Brain microvascular endothelial cell (primary cell): ENCODE measurements at regions not wholly inside any gene's neighbourhood (a gene's known extent, or its start where the extent isn't known, plus 50 kb on each side); places are given as distances from the start of the nearest gene placed in this dataset.
A peak's percentile ranks its signal among the peaks of the same experiment; 100 is the strongest.

Experiments
- DNase-seq: peaks from one replicate; pipeline ENCODE4 v3.0.0-alpha.2; 2020
- H3K27ac ChIP-seq: fragments of 250-450 bp; sonication (Bioruptor Pico); 2 replicates; pipeline ENCODE4 v1.5.1; 2020; ENCODE audit warnings: mild to moderate bottlenecking, moderate library complexity
- H3K27me3 ChIP-seq: fragments of 250-450 bp; sonication (Bioruptor Pico); replicated peaks from 2 replicates; pipeline ENCODE4 v1.5.1; 2020; ENCODE audit warnings: mild to moderate bottlenecking
- H3K36me3 ChIP-seq: fragments of 250-450 bp; sonication (Bioruptor Pico); replicated peaks from 2 replicates; pipeline ENCODE4 v1.5.1; 2020; ENCODE audit warnings: mild to moderate bottlenecking
- H3K4me3 ChIP-seq: 2 replicates; pipeline ENCODE4 v1.5.1; 2011; ENCODE audit warnings: low read depth, mild to moderate bottlenecking, control low read depth, low read length, moderate library complexity
- CTCF ChIP-seq: IDR thresholded peaks from 2 replicates; pipeline ENCODE4 v1.5.1; 2011; ENCODE audit warnings: low read depth, mild to moderate bottlenecking, moderate library complexity, low read length, control low read depth, inconsistent platforms; ENCODE audit errors: missing control alignments
- in situ Hi-C: cut with HindIII; loops from 2 replicates; pipeline ENCODE4 v1.10.0; 2017; ENCODE audit warnings: low sequenced_read_pairs, low pct_ligation_motif_present

DNA sequence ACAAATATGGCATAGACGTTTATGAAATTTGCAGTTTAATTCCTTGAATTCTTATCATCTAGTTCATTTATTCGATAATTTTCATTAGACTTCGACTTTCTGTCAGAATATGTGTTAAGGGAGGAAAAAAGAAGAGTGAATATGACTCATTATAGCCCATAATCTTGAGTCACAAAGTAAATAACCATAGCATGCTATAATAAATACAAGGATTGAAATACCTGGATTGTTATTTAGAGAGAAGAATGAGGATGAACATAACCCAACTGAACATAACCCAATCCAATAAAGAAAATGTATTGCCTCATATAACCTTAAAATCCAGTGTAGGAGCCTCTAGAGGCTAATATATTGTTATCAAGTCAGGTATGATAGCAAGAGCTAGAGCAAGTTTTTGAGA lies 1858.3 kb upstream of the RAG2 start:
- no peaks in the 10 kb centered on the region for H3K36me3 ChIP-seq
- in situ Hi-C loops = no loop called here
- TF ChIP-seq CTCF = no peak
- DNase-seq = no peak
- H3K4me3 ChIP-seq = no peak overlapping the region
- no peak overlapping the region for H3K27ac ChIP-seq
- H3K27me3 ChIP-seq = no peaks in the 10 kb centered on the region

DNA sequence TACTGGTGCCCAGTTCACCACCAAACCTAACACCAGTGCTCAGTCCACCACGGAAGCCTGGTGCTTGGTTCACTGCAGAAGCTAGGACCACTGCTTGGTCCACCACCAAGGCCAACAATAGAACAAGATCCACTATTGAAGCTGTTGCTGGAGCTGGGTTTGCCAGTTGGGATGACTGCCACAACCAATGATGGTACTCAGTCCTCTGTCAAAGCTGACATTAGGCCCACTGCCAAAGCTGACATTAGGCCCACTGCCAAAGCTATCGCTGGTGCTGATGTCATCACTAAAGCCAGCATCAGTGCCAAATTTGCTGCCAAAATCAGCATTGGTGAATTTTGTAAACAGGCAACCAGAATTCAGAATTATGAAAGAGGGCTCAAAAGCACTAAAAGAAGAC lies 1850.2 kb upstream of the RAG2 start:
- no peak for TF ChIP-seq CTCF
- in situ Hi-C loops = no loop called here
- Histone ChIP-seq H3K36me3 (no peaks in the 10 kb centered on the region), H3K27ac (no peak overlapping the region), H3K27me3 (no peaks in the 10 kb centered on the region), H3K4me3 (no peak overlapping the region)
- no peak for DNase-seq

DNA sequence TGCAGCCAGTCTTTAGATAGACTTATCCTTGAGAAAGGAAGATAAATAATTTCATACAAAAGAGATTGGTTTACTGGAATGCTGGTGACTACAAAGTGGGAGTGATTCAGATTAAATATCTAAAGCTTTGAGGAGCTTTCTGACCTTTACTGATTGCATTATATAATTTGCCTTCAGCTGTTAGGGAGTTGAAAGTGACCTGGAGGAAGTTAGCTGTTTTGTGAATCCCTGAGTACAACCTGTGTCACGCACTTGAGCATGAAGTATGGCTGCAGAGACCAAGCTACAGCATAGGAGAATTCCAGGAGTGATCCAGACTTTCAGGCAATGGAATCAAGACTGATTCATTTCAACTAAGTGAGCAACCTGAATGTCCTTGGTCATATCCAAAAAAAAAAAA lies 1848.3 kb upstream of the RAG2 start:
- DNase-seq = peak; percentile 3
- no peak for TF ChIP-seq CTCF
- Histone ChIP-seq H3K27ac (no peak overlapping the region), H3K36me3 (no peaks in the 10 kb centered on the region), H3K27me3 (no peaks in the 10 kb centered on the region), H3K4me3 (no peak overlapping the region)
- in situ Hi-C loops = no loop called here

DNA sequence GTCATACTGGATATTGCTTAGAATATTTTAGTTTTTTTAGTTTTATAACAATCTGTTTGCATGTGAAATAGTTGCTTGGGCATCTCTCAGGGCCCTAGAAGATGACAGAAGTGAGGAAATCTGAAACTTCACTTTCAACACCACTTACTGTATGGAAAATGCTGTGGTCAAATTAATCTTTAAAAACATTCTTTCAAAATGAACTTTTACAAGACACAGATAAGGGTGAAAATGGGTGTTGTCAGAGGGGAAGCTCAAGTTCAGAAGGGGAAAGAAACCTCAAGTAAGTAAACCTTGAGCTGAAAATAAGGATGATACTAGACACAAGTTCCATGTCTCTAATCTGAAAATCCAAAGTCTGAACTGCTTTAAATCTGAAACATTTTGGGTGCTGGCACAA lies 1840.1 kb upstream of the RAG2 start:
- H3K27me3 ChIP-seq = no peaks in the 10 kb centered on the region
- no peak for DNase-seq
- H3K4me3 ChIP-seq = no peak overlapping the region
- in situ Hi-C loops = no loop called here
- H3K27ac ChIP-seq = no peak overlapping the region
- H3K36me3 ChIP-seq = no peaks in the 10 kb centered on the region
- TF ChIP-seq CTCF = no peak

- Histone ChIP-seq H3K27ac (no peak overlapping the region), H3K27me3 (no peaks in the 10 kb centered on the region), H3K36me3 (no peaks in the 10 kb centered on the region), H3K4me3 (no peak overlapping the region)
- DNase-seq = no peak
- in situ Hi-C loops = no loop called here
- TF ChIP-seq CTCF = no peak
Measured at GRCh38 chr11:38425578-38425977, 1827.5 kb upstream of the RAG2 start.

- no peak for DNase-seq
- in situ Hi-C loops = no loop called here
- TF ChIP-seq CTCF = no peak
Measured at GRCh38 chr11:38423042-38423441, 1825.0 kb upstream of the RAG2 start.

More at GRCh38 chr11:38423042-38423441, 1825.0 kb upstream of the RAG2 start:
- no peaks in the 10 kb centered on the region for H3K27me3 ChIP-seq
- H3K4me3 ChIP-seq = no peak overlapping the region
- H3K27ac ChIP-seq = no peak overlapping the region
- H3K36me3 ChIP-seq = no peaks in the 10 kb centered on the region
